ENCODE measurements at regions not wholly inside any gene's neighbourhood (a gene's known extent, or its start where the extent isn't known, plus 50 kb on each side); places are given as distances from the start of the nearest gene placed in this dataset.
"Not testable (repeated sequence)": the region's sequence is repeated elsewhere in the genome, so short reads cannot be mapped to it uniquely, and the experiment has no call there.

- no peak for DNase-seq
- in situ Hi-C loops (cut with MboI; ENCODE audit: low pct_unique_long_range_greater_than_20kb, low sequenced_read_pairs) = no loop called here
These were observed 53.5 kb downstream of the TEX51 start for GRCh38 chr2:126952216-126952615.

- in situ Hi-C loops (cut with MboI; ENCODE audit: low pct_unique_long_range_greater_than_20kb, low sequenced_read_pairs) = no loop called here
- DNase-seq = no peak
These were observed 54.8 kb downstream of the TEX51 start for GRCh38 chr2:126953483-126953882.

- in situ Hi-C loops (cut with MboI; ENCODE audit: low pct_unique_long_range_greater_than_20kb, low sequenced_read_pairs) = no loop called here
- DNase-seq = no peak
These were observed 56.1 kb downstream of the TEX51 start for GRCh38 chr2:126954831-126955230.

GRCh38 chr2:126956773-126957172 is 58.1 kb downstream of the TEX51 start:
- in situ Hi-C loops (cut with MboI; ENCODE audit: low pct_unique_long_range_greater_than_20kb, low sequenced_read_pairs); DNase-seq: not testable (repeated sequence)

- in situ Hi-C loops (cut with MboI; ENCODE audit: low pct_unique_long_range_greater_than_20kb, low sequenced_read_pairs) = no loop called here
- DNase-seq = no peak
These were observed 64.7 kb downstream of the TEX51 start for GRCh38 chr2:126963390-126963789.

GRCh38 chr2:126966601-126967000 is 67.9 kb downstream of the TEX51 start:
- DNase-seq = no peak
- in situ Hi-C loops (cut with MboI; ENCODE audit: low pct_unique_long_range_greater_than_20kb, low sequenced_read_pairs) = no loop called here

- no peak for DNase-seq
- in situ Hi-C loops (cut with MboI; ENCODE audit: low pct_unique_long_range_greater_than_20kb, low sequenced_read_pairs) = no loop called here
These were observed 71.9 kb downstream of the TEX51 start for GRCh38 chr2:126970583-126970982.

GRCh38 chr2:126971162-126971480 is 72.4 kb downstream of the TEX51 start:
- in situ Hi-C loops (cut with MboI; ENCODE audit: low pct_unique_long_range_greater_than_20kb, low sequenced_read_pairs) = no loop called here
- DNase-seq = no peak

GRCh38 chr2:126971481-126972278 is 73.0 kb downstream of the TEX51 start:
- DNase-seq = peak; percentile 80
- in situ Hi-C loops (cut with MboI; ENCODE audit: low pct_unique_long_range_greater_than_20kb, low sequenced_read_pairs) = no loop called here

GRCh38 chr2:126972279-126972626 is 73.6 kb downstream of the TEX51 start:
- in situ Hi-C loops (cut with MboI; ENCODE audit: low pct_unique_long_range_greater_than_20kb, low sequenced_read_pairs) = no loop called here

GRCh38 chr2:126973745-126974144 is 75.1 kb downstream of the TEX51 start:
- in situ Hi-C loops (cut with MboI; ENCODE audit: low pct_unique_long_range_greater_than_20kb, low sequenced_read_pairs) = no loop called here
- no peak for DNase-seq

More at GRCh38 chr2:126972279-126972626, 73.6 kb downstream of the TEX51 start:
- no peak for DNase-seq

GRCh38 chr2:126975671-126976655 is 77.3 kb downstream of the TEX51 start:
- in situ Hi-C loops (cut with MboI; ENCODE audit: low pct_unique_long_range_greater_than_20kb, low sequenced_read_pairs) = no loop called here
- DNase-seq = no peak

- DNase-seq = no peak
- in situ Hi-C loops (cut with MboI; ENCODE audit: low pct_unique_long_range_greater_than_20kb, low sequenced_read_pairs) = no loop called here
These were observed 78.1 kb downstream of the TEX51 start for GRCh38 chr2:126976721-126977328.

GRCh38 chr2:126978333-126978732 is 79.6 kb downstream of the TEX51 start:
- in situ Hi-C loops (cut with MboI; ENCODE audit: low pct_unique_long_range_greater_than_20kb, low sequenced_read_pairs) = no loop called here
- DNase-seq = no peak

GRCh38 chr2:126979039-126980003 is 80.6 kb downstream of the TEX51 start:
- in situ Hi-C loops (cut with MboI; ENCODE audit: low pct_unique_long_range_greater_than_20kb, low sequenced_read_pairs) = no loop called here
- DNase-seq = no peak

- DNase-seq = no peak
- in situ Hi-C loops (cut with MboI; ENCODE audit: low pct_unique_long_range_greater_than_20kb, low sequenced_read_pairs) = no loop called here
These were observed 82.8 kb downstream of the TEX51 start for GRCh38 chr2:126981476-126981875.

GRCh38 chr2:126982935-126983334 is 84.2 kb downstream of the TEX51 start:
- in situ Hi-C loops (cut with MboI; ENCODE audit: low pct_unique_long_range_greater_than_20kb, low sequenced_read_pairs) = no loop called here
- DNase-seq = no peak

GRCh38 chr2:126986631-126987187 is 88.0 kb downstream of the TEX51 start:
- DNase-seq = no peak
- in situ Hi-C loops (cut with MboI; ENCODE audit: low pct_unique_long_range_greater_than_20kb, low sequenced_read_pairs) = no loop called here

GRCh38 chr2:126988482-126988881 is 89.8 kb downstream of the TEX51 start:
- DNase-seq = no peak
- in situ Hi-C loops (cut with MboI; ENCODE audit: low pct_unique_long_range_greater_than_20kb, low sequenced_read_pairs) = no loop called here
